ENCODE measurements at regions not wholly inside any gene's neighbourhood (a gene's known extent, or its start where the extent isn't known, plus 50 kb on each side); places are given as distances from the start of the nearest gene placed in this dataset.

GRCh38 chr18:48488388-48488850, 50.4 kb upstream of the CTIF start:
- DNase-seq (ENCODE audit: low spot score): peak; percentile 59

- DNase-seq (ENCODE audit: low spot score): no peak
These were observed 52.1 kb upstream of the CTIF start for GRCh38 chr18:48486754-48487153.

DNA sequence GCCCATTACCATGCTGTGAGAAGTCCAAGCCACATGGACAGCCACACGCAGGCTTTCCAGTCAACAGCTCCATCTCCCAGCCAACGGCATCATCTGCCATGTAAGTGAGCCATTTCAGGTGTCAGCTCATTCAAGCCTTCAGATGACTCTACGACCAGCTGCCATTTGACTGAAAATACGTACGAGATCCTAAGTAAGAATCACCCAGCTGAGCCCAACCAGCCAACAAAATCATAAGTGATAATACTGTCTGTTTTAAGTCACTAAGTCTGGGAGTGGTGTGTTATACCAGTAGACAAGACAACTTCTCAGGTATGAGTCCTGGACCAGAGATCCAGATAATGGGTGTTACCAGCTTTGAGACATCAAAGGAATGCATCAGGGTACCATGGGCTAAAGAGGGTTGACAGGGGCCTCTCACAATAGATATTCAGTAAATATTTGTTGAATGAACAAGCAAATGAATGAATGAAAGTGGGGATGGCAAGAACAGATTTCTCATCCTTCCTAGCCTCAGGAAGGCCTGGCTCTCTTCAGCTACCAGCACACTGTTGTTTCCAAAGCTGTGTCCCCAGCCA, 52.9 kb upstream of the CTIF start:
- DNase-seq (ENCODE audit: low spot score): no peak

DNA sequence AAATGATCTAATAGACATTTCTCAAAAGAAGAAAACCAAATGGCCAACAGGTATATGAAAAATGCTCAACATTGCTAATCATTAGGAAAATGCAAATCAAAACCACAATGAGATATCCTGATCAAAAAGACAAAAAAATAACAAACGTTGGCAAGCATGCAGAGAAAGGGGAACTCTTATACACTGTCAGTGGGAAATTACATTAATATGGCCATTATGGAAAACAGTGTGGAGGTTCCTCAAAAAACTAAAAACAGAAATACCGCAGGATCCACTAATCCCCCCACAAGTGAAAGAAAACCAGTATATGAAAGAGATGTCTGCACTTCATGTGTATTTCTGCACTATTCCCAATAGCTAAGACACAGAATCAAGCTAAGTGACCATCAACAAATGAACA, 57.7 kb upstream of the CTIF start:
- DNase-seq (ENCODE audit: low spot score): no peak

DNA sequence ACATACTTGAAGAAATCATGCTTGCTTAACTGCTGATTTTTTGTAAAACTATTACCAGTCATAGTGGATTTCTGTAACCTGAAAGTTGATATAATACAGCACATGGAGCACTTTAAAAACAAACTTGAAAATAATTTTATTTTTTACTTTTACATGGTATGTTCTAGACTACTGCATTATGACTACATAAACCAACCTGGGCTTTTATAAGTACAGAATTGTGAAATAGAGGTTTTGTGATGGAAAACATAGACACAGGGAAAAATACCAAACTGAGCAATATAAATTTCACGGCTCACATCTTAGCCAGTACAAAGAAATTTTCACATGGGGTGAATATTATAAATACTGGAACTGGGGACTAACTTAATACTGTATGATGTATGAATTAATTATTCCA, 59.3 kb upstream of the CTIF start:
- no peak for DNase-seq (ENCODE audit: low spot score)

DNA sequence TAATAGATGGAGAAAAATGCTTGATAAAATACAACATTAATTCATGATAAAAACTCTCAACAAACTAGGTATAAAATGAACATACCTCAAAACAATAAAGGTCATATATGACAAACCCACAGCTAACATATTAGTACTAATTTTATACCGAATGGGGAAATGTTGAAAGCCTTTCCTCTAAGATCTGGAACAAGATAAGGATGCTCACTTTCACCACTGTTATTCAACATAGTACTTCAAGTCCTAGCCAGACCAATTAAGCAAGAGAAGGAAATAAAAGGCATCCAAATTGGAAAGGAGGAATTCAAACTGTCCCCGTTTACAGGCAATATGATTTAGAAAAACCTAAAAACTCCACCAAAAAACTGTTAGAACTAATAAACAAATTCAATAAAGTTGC, 61.5 kb upstream of the CTIF start:
- no peak for DNase-seq (ENCODE audit: low spot score)

GRCh38 chr18:48476550-48476917, 62.3 kb upstream of the CTIF start:
- DNase-seq (ENCODE audit: low spot score): no peak

DNA sequence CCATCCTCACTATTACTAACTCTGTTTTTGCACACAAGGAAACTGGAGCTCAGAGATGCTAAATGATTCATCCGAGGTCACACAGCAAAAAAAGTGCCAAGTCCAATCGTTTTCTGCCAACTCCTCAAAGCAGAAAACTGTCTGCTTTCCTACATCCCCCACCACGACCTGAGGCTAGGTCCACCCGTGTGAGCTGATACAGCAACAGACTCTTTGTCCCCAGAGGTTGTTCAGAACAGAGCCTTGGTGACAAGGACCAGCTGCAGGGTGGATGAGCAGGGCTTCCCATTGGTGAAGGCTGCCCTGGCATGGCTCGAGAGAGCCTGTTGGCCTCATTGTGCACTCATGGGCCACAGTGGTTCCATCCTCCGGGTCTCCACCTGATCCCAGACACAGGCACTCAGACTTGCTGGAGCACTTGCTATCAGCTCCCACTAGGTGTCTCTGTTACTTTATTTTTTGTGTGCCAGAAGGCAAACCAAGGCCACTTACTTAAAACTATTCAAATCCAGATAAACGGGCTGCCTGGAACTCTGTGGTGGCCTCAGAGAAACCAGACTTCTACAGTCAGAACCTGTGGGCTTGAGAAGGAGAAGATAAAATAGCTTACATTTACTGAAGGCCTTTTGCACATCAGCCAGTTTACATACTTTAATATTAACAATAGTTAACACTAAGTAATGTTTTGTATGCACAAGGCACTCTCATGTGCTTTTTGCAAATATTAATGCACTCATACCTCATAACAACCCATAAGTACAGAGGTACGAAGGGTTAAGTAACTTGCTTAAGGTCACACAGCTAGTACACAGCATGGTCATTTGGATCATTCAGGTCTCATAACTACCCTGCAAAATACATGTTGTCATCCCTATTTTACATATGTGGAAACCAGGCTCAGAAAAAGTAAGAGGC, 62.9 kb upstream of the CTIF start:
- peak; percentile 65 for DNase-seq (ENCODE audit: low spot score)

DNA sequence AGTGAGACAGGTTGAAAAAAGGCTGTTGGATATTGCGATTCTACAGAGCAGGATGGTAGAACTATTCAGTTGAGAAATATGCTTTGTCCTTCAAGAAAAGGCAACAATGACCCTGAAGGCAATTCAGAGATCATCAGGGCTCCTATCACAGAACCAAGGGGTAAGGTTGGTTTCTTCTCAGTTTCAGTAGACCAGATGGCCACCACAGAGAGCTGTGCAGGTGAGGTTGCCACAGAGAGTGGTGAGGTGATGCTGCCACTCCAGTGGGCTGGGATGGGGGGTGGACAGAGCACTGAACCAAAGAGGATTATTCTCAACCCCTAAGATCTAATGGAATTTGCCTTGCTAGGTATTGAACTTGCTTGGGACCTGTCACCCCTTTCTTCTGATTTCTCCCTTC, 64.6 kb upstream of the ZBTB7C start:
- no peak for DNase-seq (ENCODE audit: low spot score)

- DNase-seq (ENCODE audit: low spot score): no peak
These were observed 63.4 kb upstream of the ZBTB7C start for GRCh38 chr18:48472610-48473009.

DNA sequence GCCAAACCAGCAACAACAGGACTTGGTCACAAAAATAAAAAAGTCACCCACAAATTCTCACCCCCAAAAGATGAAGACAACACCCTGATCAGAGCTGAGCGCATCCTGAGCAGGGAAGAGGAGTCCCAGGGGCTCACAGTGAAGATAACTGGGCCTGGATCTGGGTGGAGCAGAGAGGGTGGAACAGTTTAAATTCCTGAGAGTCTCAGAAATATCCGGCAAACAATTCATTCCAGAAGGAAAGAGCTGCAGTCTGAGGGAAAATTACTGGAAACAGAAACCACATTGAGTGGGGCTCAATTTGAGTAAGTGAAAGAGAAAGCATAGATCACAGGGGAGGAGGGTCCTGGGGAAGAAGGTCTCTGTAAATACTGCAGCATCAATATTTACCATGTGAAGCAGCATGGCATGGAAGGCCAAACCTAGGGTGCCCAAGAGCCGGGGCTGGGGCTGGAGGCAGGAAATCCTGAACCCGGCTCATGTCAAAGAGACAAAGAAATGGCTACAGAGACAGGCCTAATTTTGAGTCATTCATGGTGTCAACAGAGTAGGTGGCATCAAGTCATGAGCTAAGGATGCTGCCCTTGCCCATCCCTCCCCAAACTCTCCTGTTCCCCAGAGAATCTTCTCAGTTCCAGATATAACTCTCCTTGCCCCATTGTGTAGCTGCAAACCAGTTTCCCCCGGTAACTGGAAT, 61.4 kb upstream of the ZBTB7C start:
- DNase-seq (ENCODE audit: low spot score): peak; percentile 51

DNA sequence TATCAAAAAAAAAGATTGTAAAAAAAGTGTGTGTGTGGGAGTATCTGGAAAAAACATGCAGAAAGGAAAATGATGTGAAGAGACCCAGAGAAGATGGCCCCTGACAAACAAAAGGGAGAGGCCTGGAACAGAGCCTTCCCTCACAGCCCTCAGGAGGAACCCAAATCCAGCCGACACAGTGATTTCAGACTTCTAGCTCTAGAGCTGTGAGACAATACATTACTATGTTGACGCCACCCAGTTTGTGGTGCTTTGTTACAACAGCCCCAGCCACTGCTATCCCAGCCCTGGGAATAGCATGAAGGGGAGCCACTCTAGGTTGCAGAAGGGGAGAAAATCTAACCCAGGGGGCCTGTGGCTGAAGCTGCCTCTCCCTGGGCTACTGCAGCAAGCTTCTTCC, 59.0 kb upstream of the ZBTB7C start:
- DNase-seq (ENCODE audit: low spot score): no peak

GRCh38 chr18:48467231-48467630, 58.0 kb upstream of the ZBTB7C start:
- no peak for DNase-seq (ENCODE audit: low spot score)

DNA sequence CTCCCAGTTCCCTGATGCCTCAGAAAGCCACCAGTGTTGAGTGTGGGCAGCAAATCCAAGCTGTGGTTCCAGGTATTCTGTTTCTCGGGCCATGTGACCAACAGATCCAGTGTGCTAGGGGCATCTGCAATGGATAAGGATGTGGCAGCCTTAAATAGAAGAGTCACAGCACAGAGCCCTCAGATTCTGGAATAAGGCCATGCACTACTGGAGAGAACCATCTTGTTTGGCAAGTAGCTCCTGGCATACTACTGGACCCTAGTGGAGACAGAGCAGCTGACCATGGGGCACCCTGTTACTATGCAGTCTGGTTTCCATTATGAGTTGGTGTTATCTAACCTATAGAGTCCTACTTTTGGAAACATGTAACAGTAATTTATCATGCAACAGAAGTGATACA, 53.3 kb upstream of the ZBTB7C start:
- DNase-seq (ENCODE audit: low spot score): no peak

DNA sequence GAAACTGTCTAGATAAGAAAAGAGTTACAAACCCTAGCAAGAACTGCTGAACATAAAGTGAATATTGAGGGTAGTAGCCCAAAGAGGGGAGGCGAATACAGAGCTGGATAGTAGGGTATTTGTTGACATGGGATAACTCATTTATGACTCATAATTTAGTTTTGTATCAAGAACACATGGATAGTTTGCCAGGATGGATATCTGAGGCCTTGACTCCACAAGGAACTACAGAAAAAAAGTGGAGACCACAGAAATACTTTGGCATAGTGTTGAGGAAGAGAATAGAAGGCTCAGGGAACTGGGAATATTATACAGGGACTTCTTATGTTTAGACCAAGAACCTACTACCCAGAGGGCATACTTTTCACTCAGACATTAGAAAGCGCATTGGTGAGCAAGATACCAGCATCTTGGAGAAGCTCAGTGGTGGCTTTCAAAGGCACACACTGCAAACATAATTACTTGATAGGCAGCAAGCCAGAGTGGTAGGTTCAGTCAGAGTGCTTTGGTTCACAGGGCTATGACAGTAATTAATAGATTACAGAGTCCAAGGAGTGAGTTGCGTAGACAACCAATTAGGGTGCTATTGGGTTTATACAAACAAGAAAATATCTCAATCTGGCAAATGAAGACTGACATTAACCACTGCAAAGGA, 51.9 kb upstream of the ZBTB7C start:
- no peak for DNase-seq (ENCODE audit: low spot score)

GRCh38 chr18:48459465-48459864, 50.3 kb upstream of the ZBTB7C start:
- no peak for DNase-seq (ENCODE audit: low spot score)

- no peak for DNase-seq (ENCODE audit: low spot score)
These were observed 49.8 kb upstream of the ZBTB7C start for GRCh38 chr18:48459016-48459415.

All from hepatic stellate cell (primary cell).